WTC11 (cell line): ENCODE measurements at regions not wholly inside any gene's neighbourhood (a gene's known extent, or its start where the extent isn't known, plus 50 kb on each side); places are given as distances from the start of the nearest gene placed in this dataset.

ENCODE experiments used
- ATAC-seq: fragments of 200-7000 bp; cut with Tn5 transposase; 2 replicates; pipeline ENCODE4 v1.10.0; 2021; ENCODE audit warnings: mild to moderate bottlenecking, moderate library complexity
- CTCF ChIA-PET: fragments of 300-600 bp; sonication (Branson Sonifier 250); formaldehyde crosslinking; loops from one replicate; lab custom pipeline; 2021; ENCODE audit warnings: antibody characterized with exemption; lab: Charles Lee
- POLR2A ChIA-PET: fragments of 350-600 bp; sonication (Branson Sonifier 250); formaldehyde crosslinking; loops from one replicate; lab custom pipeline; 2021; ENCODE audit warnings: antibody characterized with exemption; lab: Charles Lee
- DNase-seq: peaks from one replicate; pipeline ENCODE4 v3.0.0; 2021; ENCODE audit warnings: low spot score
- H3K27ac Mint-ChIP-seq: 2 replicates; pipeline ENCODE4 v1.8.0; 2021; ENCODE audit warnings: mixed read lengths
- H3K27me3 Mint-ChIP-seq: 2 replicates; pipeline ENCODE4 v1.8.0; 2021; ENCODE audit warnings: low read depth, mild to moderate bottlenecking, moderate library complexity, mixed read lengths
- H3K36me3 Mint-ChIP-seq: 2 replicates; pipeline ENCODE4 v1.8.0; 2021; ENCODE audit warnings: mixed read lengths
- H3K4me1 Mint-ChIP-seq: 2 replicates; pipeline ENCODE4 v1.8.0; 2022; ENCODE audit warnings: mixed read lengths
- H3K4me3 Mint-ChIP-seq: 2 replicates; pipeline ENCODE4 v1.8.0; 2021; ENCODE audit warnings: mild to moderate bottlenecking, moderate library complexity, mixed read lengths
- H3K9me3 Mint-ChIP-seq: 2 replicates; pipeline ENCODE4 v1.8.0; 2021; ENCODE audit warnings: mixed read lengths
- CBFB ChIP-seq: sonication (generic); formaldehyde crosslinking; IDR thresholded peaks from 2 replicates; pipeline ENCODE4 v1.8.1; 2022; ENCODE audit warnings: mild to moderate bottlenecking, low read depth, missing genetic modification reagents
- EMX1 ChIP-seq: fragments of 250-450 bp; sonication (Bioruptor Pico); IDR thresholded peaks from 2 replicates; pipeline ENCODE4 v1.8.0; 2021; ENCODE audit warnings: mild to moderate bottlenecking
- FOXJ3 ChIP-seq: sonication (generic); formaldehyde crosslinking; IDR thresholded peaks from 2 replicates; pipeline ENCODE4 v1.9.0; 2021; ENCODE audit warnings: missing genetic modification reagents, mild to moderate bottlenecking, borderline replicate concordance
- GABPB1 ChIP-seq: sonication (generic); formaldehyde crosslinking; IDR thresholded peaks from 2 replicates; pipeline ENCODE4 v1.8.1; 2023; ENCODE audit warnings: mild to moderate bottlenecking, missing genetic modification reagents
- HMGA2 ChIP-seq: fragments of 250-450 bp; sonication (Bioruptor Pico); IDR thresholded peaks from 2 replicates; pipeline ENCODE4 v1.4.0; 2021; ENCODE audit warnings: mild to moderate bottlenecking, moderate library complexity
- NR3C1 ChIP-seq: sonication (generic); formaldehyde crosslinking; conservative IDR thresholded peaks from 2 replicates; pipeline ENCODE4 v1.8.1; 2023; ENCODE audit warnings: low read depth, mild to moderate bottlenecking, missing genetic modification reagents
- SMAD4 ChIP-seq: sonication (generic); formaldehyde crosslinking; IDR thresholded peaks from 2 replicates; pipeline ENCODE4 v1.8.0; 2022; ENCODE audit warnings: mild to moderate bottlenecking, missing genetic modification reagents
- TEAD4 ChIP-seq: sonication (generic); formaldehyde crosslinking; IDR thresholded peaks from 2 replicates; pipeline ENCODE4 v1.8.0; 2022; ENCODE audit warnings: mild to moderate bottlenecking, missing genetic modification reagents
- ZNF138 ChIP-seq: sonication (generic); formaldehyde crosslinking; conservative IDR thresholded peaks from 2 replicates; pipeline ENCODE4 v1.8.1; 2022; ENCODE audit warnings: mild to moderate bottlenecking, moderate library complexity, missing genetic modification reagents
- ZNF671 ChIP-seq: fragments of 250-450 bp; sonication (Bioruptor Pico); IDR thresholded peaks from 2 replicates; pipeline ENCODE4 v1.8.0; 2021; ENCODE audit warnings: mild to moderate bottlenecking
- TF ChIP-seq, protein P1 (sequence below): fragments of 250-450 bp; sonication (Bioruptor Pico); IDR thresholded peaks from 2 replicates; pipeline ENCODE4 v2.1.2; 2022; ENCODE audit warnings: mild to moderate bottlenecking, moderate library complexity
- TF ChIP-seq, protein P2 (sequence below): fragments of 250-450 bp; sonication (Bioruptor Pico); IDR thresholded peaks from 2 replicates; pipeline ENCODE4 v1.9.0; 2021; ENCODE audit warnings: mild to moderate bottlenecking, borderline replicate concordance
- TF ChIP-seq, protein P3 (sequence below): sonication (generic); formaldehyde crosslinking; IDR thresholded peaks from 2 replicates; pipeline ENCODE4 v1.8.0; 2022; ENCODE audit warnings: mild to moderate bottlenecking, missing genetic modification reagents
- TF ChIP-seq, protein P4 (sequence below): sonication (generic); formaldehyde crosslinking; IDR thresholded peaks from 2 replicates; pipeline ENCODE4 v1.8.1; 2023; ENCODE audit warnings: mild to moderate bottlenecking, missing genetic modification reagents, moderate library complexity
- TF ChIP-seq, protein P5 (sequence below): sonication (generic); formaldehyde crosslinking; IDR thresholded peaks from 2 replicates; pipeline ENCODE4 v1.8.0; 2023; ENCODE audit warnings: missing genetic modification reagents, mild to moderate bottlenecking, borderline replicate concordance
- TF ChIP-seq, protein P6 (sequence below): sonication (generic); formaldehyde crosslinking; IDR thresholded peaks from 2 replicates; pipeline ENCODE4 v1.8.1; 2022; ENCODE audit warnings: low read depth, mild to moderate bottlenecking, moderate library complexity, missing genetic modification reagents, borderline replicate concordance
- TF ChIP-seq, protein P7 (sequence below): sonication (generic); formaldehyde crosslinking; conservative IDR thresholded peaks from 2 replicates; pipeline ENCODE4 v1.8.1; 2022; ENCODE audit warnings: mild to moderate bottlenecking, missing genetic modification reagents
- TF ChIP-seq, protein P8 (sequence below): fragments of 250-450 bp; sonication (Bioruptor Pico); conservative IDR thresholded peaks from 2 replicates; pipeline ENCODE4 v1.9.0; 2021; ENCODE audit warnings: mild to moderate bottlenecking

DNA sequence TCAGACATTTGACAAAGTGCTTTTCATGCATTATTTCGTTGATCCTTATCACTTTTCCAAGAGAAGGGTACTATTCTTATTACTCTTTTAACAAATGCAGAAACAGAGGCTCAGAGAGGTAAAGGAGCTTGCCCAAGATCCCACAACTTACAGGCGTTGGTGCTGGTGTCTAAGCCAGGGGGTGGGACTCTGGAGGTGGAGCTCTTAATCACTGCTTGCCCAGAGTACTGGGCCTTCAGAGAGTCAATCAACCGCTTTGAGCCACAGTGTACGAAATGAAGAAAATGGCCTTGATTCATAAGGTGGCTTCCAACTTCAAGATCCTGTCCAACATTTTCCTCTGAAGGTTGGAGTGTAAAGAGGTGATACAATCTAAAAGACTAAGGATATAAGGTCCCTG lies 211.5 kb downstream of the NECTIN3 start (continued):
- TF ChIP-seq, protein P1, sequence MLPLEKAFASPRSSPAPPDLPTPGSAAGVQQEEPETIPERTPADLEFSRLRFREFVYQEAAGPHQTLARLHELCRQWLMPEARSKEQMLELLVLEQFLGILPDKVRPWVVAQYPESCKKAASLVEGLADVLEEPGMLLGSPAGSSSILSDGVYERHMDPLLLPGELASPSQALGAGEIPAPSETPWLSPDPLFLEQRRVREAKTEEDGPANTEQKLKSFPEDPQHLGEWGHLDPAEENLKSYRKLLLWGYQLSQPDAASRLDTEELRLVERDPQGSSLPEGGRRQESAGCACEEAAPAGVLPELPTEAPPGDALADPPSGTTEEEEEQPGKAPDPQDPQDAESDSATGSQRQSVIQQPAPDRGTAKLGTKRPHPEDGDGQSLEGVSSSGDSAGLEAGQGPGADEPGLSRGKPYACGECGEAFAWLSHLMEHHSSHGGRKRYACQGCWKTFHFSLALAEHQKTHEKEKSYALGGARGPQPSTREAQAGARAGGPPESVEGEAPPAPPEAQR, result no peak
- TF ChIP-seq, protein P2, sequence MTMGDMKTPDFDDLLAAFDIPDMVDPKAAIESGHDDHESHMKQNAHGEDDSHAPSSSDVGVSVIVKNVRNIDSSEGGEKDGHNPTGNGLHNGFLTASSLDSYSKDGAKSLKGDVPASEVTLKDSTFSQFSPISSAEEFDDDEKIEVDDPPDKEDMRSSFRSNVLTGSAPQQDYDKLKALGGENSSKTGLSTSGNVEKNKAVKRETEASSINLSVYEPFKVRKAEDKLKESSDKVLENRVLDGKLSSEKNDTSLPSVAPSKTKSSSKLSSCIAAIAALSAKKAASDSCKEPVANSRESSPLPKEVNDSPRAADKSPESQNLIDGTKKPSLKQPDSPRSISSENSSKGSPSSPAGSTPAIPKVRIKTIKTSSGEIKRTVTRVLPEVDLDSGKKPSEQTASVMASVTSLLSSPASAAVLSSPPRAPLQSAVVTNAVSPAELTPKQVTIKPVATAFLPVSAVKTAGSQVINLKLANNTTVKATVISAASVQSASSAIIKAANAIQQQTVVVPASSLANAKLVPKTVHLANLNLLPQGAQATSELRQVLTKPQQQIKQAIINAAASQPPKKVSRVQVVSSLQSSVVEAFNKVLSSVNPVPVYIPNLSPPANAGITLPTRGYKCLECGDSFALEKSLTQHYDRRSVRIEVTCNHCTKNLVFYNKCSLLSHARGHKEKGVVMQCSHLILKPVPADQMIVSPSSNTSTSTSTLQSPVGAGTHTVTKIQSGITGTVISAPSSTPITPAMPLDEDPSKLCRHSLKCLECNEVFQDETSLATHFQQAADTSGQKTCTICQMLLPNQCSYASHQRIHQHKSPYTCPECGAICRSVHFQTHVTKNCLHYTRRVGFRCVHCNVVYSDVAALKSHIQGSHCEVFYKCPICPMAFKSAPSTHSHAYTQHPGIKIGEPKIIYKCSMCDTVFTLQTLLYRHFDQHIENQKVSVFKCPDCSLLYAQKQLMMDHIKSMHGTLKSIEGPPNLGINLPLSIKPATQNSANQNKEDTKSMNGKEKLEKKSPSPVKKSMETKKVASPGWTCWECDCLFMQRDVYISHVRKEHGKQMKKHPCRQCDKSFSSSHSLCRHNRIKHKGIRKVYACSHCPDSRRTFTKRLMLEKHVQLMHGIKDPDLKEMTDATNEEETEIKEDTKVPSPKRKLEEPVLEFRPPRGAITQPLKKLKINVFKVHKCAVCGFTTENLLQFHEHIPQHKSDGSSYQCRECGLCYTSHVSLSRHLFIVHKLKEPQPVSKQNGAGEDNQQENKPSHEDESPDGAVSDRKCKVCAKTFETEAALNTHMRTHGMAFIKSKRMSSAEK (CRISPR knock-in tag), result no peak
- TF ChIP-seq, protein P3, sequence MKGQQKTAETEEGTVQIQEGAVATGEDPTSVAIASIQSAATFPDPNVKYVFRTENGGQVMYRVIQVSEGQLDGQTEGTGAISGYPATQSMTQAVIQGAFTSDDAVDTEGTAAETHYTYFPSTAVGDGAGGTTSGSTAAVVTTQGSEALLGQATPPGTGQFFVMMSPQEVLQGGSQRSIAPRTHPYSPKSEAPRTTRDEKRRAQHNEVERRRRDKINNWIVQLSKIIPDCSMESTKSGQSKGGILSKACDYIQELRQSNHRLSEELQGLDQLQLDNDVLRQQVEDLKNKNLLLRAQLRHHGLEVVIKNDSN (CRISPR knock-in tag), result no peak
- TF ChIP-seq, protein P4, sequence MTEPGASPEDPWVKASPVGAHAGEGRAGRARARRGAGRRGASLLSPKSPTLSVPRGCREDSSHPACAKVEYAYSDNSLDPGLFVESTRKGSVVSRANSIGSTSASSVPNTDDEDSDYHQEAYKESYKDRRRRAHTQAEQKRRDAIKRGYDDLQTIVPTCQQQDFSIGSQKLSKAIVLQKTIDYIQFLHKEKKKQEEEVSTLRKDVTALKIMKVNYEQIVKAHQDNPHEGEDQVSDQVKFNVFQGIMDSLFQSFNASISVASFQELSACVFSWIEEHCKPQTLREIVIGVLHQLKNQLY, result no peak
- no peak for TF ChIP-seq HMGA2
- no peak for TF ChIP-seq ZNF671 (CRISPR knock-in tag)
- TF ChIP-seq, protein P5, sequence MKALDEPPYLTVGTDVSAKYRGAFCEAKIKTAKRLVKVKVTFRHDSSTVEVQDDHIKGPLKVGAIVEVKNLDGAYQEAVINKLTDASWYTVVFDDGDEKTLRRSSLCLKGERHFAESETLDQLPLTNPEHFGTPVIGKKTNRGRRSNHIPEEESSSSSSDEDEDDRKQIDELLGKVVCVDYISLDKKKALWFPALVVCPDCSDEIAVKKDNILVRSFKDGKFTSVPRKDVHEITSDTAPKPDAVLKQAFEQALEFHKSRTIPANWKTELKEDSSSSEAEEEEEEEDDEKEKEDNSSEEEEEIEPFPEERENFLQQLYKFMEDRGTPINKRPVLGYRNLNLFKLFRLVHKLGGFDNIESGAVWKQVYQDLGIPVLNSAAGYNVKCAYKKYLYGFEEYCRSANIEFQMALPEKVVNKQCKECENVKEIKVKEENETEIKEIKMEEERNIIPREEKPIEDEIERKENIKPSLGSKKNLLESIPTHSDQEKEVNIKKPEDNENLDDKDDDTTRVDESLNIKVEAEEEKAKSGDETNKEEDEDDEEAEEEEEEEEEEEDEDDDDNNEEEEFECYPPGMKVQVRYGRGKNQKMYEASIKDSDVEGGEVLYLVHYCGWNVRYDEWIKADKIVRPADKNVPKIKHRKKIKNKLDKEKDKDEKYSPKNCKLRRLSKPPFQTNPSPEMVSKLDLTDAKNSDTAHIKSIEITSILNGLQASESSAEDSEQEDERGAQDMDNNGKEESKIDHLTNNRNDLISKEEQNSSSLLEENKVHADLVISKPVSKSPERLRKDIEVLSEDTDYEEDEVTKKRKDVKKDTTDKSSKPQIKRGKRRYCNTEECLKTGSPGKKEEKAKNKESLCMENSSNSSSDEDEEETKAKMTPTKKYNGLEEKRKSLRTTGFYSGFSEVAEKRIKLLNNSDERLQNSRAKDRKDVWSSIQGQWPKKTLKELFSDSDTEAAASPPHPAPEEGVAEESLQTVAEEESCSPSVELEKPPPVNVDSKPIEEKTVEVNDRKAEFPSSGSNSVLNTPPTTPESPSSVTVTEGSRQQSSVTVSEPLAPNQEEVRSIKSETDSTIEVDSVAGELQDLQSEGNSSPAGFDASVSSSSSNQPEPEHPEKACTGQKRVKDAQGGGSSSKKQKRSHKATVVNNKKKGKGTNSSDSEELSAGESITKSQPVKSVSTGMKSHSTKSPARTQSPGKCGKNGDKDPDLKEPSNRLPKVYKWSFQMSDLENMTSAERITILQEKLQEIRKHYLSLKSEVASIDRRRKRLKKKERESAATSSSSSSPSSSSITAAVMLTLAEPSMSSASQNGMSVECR (CRISPR knock-in tag), result no peak
- TF ChIP-seq NR3C1 (CRISPR knock-in tag), result no peak

DNA sequence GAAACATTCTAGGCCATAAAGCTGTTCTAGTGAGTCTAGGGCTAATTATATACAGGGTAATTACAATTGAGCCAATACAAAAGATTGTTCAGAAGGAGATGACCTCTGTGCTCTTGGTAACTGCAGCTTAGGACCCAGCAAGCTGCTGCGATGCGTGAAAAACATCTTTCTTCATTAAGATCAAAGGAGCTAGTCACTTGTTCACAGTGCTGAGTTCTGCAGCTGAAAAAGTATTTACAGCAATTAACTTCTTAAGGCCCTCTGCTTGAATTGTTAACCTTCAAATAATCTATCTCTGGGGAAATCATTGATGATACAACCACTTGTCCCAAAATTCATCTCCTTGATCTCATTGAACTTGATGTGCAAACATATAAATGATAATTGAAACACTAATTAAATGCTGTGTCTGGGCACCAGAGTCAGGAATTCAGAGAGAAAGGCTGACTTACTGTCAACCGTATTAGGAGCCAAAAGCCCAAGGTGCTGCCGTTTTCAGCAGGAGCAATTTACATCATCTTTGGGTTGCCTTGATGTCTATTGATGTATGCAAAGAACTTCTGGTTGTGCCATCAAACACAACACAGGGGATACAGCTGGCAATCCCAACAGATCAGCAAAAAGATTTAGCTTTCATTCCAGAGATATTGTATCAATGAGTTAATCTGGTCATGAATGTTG lies 213.0 kb downstream of the NECTIN3 start:
- ATAC-seq (no peak), DNase-seq (no peak)
- Mint-ChIP-seq H3K27me3 (no peaks in the 10 kb centered on the region; the same call in 1 of the 2 replicates), H3K4me3 (no peak overlapping the region), H3K9me3 (peaks cover 7% of the 10 kb centered on the region; the same call in 1 of the 2 replicates), H3K4me1 (no peaks in the 10 kb centered on the region), H3K27ac (no peak overlapping the region), H3K36me3 (no peaks in the 10 kb centered on the region)
- CTCF ChIA-PET, result no interaction called here
- POLR2A ChIA-PET, result no interaction called here
- TF ChIP-seq, protein P6, sequence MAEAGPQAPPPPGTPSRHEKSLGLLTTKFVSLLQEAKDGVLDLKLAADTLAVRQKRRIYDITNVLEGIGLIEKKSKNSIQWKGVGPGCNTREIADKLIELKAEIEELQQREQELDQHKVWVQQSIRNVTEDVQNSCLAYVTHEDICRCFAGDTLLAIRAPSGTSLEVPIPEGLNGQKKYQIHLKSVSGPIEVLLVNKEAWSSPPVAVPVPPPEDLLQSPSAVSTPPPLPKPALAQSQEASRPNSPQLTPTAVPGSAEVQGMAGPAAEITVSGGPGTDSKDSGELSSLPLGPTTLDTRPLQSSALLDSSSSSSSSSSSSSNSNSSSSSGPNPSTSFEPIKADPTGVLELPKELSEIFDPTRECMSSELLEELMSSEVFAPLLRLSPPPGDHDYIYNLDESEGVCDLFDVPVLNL, result no peak
- TF ChIP-seq, protein P7, sequence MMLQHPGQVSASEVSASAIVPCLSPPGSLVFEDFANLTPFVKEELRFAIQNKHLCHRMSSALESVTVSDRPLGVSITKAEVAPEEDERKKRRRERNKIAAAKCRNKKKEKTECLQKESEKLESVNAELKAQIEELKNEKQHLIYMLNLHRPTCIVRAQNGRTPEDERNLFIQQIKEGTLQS, result no peak
- TF ChIP-seq GABPB1 (CRISPR knock-in tag) (no peak), ZNF138 (CRISPR knock-in tag) (no peak), SMAD4 (CRISPR knock-in tag) (no peak), EMX1 (CRISPR knock-in tag) (no peak), CBFB (CRISPR knock-in tag) (no peak), TEAD4 (no peak), FOXJ3 (CRISPR knock-in tag) (no peak)
- TF ChIP-seq, protein P8, sequence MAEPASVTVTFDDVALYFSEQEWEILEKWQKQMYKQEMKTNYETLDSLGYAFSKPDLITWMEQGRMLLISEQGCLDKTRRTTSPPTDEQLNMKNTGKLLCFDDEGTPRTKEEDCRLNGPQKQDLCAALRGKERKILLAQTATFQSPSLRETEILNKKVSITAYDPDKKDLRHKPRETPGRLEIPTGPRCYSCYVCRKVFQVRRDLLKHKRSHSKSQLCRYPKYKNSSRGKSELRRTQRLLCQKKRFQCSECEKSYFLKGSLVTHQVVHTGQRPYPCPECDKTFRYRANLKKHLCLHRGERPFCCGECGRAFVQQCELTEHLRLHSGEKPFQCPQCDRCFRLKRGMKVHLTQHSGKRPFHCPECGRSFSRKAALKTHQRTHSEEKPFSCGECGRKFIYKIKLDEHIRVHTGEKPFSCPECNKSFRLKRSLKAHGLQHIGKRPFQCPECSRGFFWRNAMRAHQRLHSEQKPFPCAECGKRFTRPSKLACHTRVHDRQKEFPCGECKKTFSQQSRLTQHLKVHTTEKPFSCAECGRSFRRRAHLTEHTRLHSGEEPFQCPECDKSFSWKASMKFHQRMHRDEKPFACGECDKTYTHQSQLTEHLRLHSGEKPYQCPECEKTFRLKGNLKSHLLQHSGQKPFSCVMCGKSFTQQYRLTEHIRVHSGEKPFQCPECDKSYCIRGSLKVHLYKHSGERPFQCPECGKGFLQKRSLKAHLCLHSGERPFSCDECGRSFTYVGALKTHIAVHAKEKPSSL, result no peak
- TF ChIP-seq, protein P3 (CRISPR knock-in tag), result no peak
